22Rv1 (cell line): ENCODE measurements at regions not wholly inside any gene's neighbourhood (a gene's known extent, or its start where the extent isn't known, plus 50 kb on each side); places are given as distances from the start of the nearest gene placed in this dataset.

Experiments used
- ZFX ChIP-seq: fragments of 450-650 bp; IDR thresholded peaks from 2 replicates; pipeline ENCODE4 v1.6.1; 2017; ENCODE audit warnings: antibody characterized with exemption, borderline replicate concordance
- TF ChIP-seq, protein P1 (sequence below): fragments of 450-650 bp; IDR thresholded peaks from 2 replicates; pipeline ENCODE4 v1.5.1; 2017; ENCODE audit warnings: mild to moderate bottlenecking

DNA sequence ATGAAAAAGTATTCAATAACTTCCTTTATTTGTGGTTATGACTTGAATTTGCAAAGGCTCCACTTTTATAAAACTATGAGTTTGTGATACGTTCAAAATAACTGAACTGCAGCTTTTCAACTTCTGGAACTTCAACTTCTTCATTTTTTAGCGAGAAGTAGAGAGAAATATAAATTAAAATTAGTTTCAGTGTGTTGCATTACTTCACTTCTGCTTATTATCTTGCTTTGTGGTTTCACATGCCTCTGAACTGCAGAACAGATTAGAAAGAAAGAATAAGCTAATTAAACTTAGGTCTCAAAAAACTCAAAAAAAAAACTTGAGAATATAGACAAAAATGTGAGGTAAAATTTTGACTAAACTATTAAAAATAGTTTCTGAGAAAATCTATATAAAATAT is 1073.4 kb downstream of the PCDH17 start:
- TF ChIP-seq, protein P1, sequence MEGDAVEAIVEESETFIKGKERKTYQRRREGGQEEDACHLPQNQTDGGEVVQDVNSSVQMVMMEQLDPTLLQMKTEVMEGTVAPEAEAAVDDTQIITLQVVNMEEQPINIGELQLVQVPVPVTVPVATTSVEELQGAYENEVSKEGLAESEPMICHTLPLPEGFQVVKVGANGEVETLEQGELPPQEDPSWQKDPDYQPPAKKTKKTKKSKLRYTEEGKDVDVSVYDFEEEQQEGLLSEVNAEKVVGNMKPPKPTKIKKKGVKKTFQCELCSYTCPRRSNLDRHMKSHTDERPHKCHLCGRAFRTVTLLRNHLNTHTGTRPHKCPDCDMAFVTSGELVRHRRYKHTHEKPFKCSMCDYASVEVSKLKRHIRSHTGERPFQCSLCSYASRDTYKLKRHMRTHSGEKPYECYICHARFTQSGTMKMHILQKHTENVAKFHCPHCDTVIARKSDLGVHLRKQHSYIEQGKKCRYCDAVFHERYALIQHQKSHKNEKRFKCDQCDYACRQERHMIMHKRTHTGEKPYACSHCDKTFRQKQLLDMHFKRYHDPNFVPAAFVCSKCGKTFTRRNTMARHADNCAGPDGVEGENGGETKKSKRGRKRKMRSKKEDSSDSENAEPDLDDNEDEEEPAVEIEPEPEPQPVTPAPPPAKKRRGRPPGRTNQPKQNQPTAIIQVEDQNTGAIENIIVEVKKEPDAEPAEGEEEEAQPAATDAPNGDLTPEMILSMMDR: no peak
- TF ChIP-seq ZFX: no peak
